HG03442 (cell line): ENCODE measurements at regions not wholly inside any gene's neighbourhood (a gene's known extent, or its start where the extent isn't known, plus 50 kb on each side); places are given as distances from the start of the nearest gene placed in this dataset.
"Not testable (repeated sequence)": the region's sequence is repeated elsewhere in the genome, so short reads cannot be mapped to it uniquely, and the experiment has no call there.

Experiments
- ATAC-seq: cut with Tn5 transposase; IDR thresholded peaks from one replicate; pipeline ENCODE4 v1.9.1; 2021; ENCODE audit warnings: mild to moderate bottlenecking, moderate library complexity; ENCODE audit not compliant: unreplicated experiment

DNA sequence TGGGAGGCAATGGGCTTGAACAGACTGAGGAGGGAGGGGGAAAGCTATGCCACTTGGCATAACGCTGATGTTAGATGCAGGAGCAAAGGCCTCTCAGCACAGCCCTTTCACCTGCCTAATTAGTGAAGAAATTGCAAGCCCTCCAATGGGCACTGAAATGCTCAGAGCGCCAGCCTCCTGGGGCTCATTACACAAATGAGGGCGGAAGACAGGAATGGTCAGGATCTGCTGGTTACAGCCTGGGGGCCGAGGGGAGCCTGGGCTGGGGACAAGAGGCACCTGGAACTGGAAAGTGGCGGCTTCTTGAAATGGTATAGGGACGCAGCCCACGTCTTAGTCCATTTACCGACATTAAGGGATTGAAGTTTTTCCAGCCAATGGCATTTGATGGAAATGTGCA lies 50.2 kb upstream of the PLET1 start:
- ATAC-seq, result no peak

DNA sequence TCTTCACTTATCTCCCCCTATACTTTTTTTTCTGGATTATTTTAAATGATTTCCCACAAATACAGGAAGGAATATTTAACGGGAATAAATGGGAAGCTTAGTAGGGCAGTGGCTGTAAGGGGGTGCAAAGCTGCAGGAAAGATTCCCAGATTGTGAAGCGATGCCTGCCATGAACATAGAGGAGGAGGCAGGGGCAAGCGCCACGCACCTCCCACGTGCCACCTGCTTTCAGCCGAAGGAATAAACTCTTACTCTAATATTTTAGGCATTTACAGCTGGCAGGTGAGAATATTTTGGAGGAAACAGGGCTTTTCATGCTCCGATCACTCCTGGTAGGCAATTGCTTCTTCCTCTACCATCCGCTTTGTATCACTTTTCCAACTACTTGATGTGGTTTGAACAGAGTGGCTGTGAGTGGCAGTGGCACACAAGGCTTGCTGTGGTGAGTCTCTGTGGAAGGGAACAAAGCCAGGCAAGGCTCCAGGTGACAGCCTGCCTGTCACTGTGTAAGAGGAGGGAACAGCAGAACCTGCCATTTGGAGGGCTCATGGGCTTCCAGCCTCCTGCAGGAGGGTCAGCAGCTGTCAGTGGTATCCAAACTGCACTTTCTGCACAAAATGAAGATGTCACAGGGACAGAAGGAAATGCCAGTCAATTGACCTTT lies 54.5 kb upstream of the PLET1 start:
- ATAC-seq, result no peak

GRCh38 chr11:112315861-112316739 lies 55.4 kb upstream of the PLET1 start:
- no peak for ATAC-seq

GRCh38 chr11:112316971-112317370 lies 56.3 kb upstream of the PLET1 start:
- ATAC-seq, result no peak

GRCh38 chr11:112318184-112318591 lies 57.5 kb upstream of the PLET1 start:
- ATAC-seq, result no peak

GRCh38 chr11:112318661-112319060 lies 58.0 kb upstream of the PLET1 start:
- ATAC-seq, result no peak

- no peak for ATAC-seq
Measured at GRCh38 chr11:112320668-112321067, 60.0 kb upstream of the PLET1 start.

- ATAC-seq, result no peak
Measured at GRCh38 chr11:112321501-112322172, 61.0 kb upstream of the PLET1 start.

- ATAC-seq, result no peak
Measured at GRCh38 chr11:112322173-112322790, 61.6 kb upstream of the PLET1 start.

DNA sequence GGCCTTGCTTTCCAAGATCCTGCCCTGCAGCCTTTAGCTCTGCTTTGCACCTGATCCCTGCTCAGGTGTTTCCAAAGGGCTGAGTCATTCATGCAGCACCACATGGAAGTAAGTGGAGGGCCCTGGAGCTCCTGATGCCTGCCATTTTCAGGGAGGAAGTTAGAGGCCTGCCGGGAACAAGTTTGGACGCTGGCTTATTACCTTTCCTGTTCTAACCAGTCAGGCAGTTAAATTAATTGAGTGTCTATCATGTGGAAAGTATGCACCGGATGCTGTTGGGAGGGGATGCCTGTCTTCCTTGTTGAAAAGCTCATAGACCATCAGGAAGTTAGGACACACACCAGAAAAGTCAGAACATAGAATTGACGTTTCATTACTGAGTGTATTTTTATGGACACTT lies 73.7 kb upstream of the PLET1 start:
- ATAC-seq, result no peak

DNA sequence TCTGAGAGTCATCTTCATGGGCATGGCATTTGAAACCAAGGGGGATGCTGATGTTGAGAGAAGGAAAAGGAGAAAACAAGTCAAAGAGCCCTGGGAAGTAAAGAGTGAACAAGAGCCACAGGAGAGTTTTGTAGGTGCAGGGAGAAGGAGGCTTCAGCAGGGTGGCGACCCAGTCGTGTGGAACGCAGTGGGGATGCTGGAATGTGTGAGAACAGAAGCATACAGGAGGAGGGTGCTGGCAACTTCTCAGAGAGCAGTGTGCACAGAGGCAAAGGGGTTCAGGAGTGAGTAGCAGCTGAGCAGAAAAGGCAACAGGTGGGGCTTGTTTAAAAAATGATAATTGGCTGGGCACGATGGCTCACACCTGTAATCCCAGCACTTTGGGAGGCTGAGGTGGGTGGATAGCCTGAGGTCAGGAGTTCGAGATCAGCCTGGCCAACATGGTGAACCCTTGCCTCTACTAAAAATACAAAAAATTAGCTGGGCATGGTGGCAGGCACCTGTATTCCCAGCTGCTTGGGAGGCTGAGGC lies 75.8 kb upstream of the PLET1 start:
- ATAC-seq, result no peak

DNA sequence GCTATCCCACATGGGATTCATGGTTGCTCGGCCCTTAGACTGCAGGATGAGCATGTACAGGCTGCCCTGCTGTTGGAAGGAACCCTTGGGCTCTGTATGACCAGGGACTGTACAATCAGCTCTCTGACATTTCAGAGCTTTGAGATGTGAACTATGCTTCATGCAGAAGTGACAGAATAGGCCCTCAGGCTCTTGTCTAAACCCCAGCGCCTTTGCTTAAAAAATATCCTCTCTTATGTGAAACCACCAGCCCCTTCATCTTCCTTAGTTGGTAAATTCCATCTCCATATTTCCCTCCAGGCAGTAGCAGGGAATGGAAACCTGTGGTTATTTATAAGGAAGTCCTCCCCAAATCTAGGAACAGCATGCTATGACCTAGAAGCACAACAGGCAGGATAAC lies 78.9 kb upstream of the PLET1 start:
- ATAC-seq, result no peak

DNA sequence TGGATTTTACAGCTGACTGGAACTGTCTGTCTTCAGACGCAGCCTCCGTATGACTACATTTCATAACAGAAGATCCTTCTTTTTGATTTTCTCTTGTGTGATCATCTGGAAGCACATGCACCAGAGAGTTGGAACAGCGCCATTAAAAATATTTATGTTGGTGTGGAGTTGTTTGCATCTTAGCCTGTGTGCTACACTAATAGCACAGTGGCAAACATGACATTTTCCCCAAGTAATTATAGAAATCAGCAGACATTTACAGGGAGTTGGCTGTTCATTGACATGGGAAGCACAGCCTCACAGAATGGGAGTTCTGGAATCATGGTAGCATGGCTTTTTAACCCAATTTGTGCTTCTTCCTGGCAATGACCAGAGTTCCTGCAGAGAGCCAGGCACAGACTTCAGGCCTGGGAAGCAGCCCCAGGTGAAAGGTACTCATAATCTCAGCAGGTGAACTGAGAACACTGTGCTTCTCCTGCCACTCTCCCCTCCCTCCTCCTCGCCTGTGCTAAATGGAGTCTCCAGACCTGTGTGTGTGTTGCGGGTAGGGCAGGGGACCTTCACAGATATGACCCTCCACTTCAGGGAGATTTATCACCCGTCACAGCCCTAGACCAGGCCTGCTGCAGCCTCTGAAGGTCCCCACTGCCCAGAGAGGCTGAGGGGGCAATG lies 82.8 kb upstream of the PLET1 start:
- no peak for ATAC-seq

DNA sequence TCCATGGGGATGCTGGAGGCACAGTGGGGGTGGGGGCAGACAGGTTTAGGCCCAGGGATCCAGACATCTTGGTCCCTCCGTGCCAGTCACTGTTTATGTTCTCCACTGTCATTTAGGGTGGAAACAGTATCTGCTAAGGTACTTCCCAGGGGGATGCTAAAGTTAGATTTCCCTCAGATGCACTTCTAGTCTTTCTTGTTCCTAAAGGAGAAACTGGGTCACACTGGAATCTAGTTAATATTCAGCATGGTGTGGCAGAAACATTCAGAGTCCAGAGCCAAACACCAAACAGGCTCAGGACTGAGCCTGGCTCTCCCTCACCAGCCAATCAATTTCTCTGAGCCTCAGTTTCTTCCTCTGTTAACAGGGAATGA lies 83.4 kb upstream of the PLET1 start:
- ATAC-seq, result no peak

DNA sequence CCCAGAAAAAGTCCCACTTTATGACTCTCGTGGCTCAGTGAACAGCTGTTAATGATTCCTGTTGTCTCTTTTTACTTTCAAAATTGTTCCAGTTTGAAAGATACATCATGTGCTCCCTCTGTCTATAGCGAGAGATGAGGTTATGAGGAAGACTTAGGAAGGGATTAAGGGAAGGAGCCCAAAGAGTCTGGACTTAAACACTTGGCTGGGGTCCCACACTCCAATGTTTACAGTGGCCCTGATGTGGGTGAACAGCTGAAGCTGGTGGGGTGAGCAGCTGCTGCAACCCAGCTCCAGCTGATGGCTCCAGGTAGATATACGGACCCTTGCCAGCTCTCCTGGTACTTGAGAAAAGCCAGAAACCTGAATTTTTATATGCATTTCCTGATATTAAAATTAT lies 84.5 kb upstream of the PLET1 start:
- ATAC-seq, result no peak

GRCh38 chr11:112345706-112346105 lies 85.0 kb upstream of the PLET1 start:
- no peak for ATAC-seq

- no peak for ATAC-seq
Measured at GRCh38 chr11:112346586-112346985, 85.9 kb upstream of the PLET1 start.

DNA sequence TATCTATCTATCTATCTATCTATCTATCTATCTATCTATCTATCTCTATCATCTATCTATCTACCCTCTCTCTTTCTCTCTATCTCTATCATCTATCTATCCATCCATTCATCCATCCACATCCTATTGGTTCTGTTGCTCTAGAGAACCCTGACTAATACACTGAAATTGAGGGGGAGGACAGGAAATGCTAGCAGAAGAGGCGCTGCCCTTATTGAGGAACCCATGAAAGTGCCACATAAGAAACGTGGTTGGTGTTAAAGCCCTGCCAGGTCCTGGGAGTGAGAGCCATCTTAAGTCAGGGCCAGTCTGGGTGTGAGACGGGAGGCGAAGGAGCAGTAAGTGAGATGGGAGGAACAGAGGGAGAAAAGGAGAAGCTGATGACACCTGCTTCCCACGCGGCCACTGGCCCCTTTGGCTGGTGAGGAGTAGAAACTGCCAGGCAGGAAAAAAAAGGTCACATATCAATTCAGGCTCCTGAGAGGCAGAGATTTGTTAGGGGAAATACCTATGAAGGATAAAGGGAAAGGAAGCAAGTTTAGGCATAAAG lies 87.9 kb upstream of the PLET1 start:
- ATAC-seq, result no peak

DNA sequence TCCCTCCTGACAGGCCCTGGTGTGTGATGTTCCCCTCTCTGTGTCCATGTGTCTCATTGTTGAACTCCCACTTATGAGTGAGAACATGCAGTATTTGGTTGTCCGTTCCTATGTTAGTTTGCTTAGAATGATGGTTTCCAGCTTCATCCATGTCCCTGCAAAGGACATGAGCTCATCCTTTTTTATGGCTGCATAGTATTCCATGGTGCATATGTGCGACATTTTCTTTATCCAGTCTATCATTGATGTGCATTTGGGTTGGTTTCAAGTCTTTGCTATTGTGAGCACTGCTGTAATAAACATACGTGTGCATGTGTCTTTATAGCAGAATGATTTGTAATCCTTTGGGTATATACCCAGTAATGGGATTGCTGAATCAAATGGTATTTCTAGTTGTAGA lies 90.8 kb upstream of the PLET1 start:
- not testable (repeated sequence) for ATAC-seq

DNA sequence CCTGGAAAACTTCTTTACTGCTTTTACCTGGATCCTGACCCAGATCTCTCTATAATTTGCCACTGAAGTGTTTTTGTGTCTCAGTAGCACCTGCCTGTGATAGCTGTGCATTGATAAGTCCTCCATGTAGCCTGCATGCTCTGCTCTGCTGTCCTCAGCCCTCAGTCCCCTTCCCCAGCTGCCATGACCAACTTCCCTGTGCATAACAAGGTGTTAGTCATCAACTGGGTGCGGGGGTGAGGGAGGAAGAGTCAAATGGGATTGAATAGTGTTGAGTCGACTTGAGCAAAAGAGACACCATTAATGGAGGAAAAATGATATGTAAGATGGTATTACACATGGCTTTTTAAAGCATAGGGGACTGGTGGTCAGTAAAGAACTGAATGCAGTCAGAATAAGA lies 92.2 kb upstream of the PLET1 start:
- ATAC-seq, result no peak
